Activated CD8-positive, alpha-beta memory T cell treated with anti-CD3 and anti-CD28 coated beads for 1 hour (primary cell): ENCODE measurements at regions not wholly inside any gene's neighbourhood (a gene's known extent, or its start where the extent isn't known, plus 50 kb on each side); places are given as distances from the start of the nearest gene placed in this dataset.
"Not testable (repeated sequence)": the region's sequence is repeated elsewhere in the genome, so short reads cannot be mapped to it uniquely, and the experiment has no call there.

Experiments
- DNase-seq, 2 donors: peaks; one replicate each; pipeline ENCODE4 v3.0.0-alpha.2; 2020; ENCODE audit warnings: low read depth in 1 of 2; ENCODE audit errors: extremely low read depth in 1 of 2

- no peak for DNase-seq
Observed at GRCh38 chr18:57954935-57955334, 89.1 kb upstream of the NEDD4L start.

GRCh38 chr18:57953883-57954282 is 90.1 kb upstream of the NEDD4L start:
- DNase-seq: no peak

GRCh38 chr18:57951999-57952774 is 91.8 kb upstream of the NEDD4L start:
- no peak for DNase-seq

GRCh38 chr18:57951117-57951796 is 92.8 kb upstream of the NEDD4L start:
- no peak for DNase-seq

GRCh38 chr18:57950542-57950941 is 93.5 kb upstream of the NEDD4L start:
- DNase-seq: no peak

GRCh38 chr18:57949335-57949734 is 94.7 kb upstream of the NEDD4L start:
- not testable (repeated sequence) for DNase-seq

- no peak for DNase-seq
Observed at GRCh38 chr18:57947117-57947516, 96.9 kb upstream of the NEDD4L start.

GRCh38 chr18:57943723-57944122 is 100.3 kb upstream of the NEDD4L start:
- DNase-seq: no peak

GRCh38 chr18:57942493-57942892 is 101.5 kb upstream of the NEDD4L start:
- DNase-seq: no peak

GRCh38 chr18:57941841-57942489 is 102.1 kb upstream of the NEDD4L start:
- DNase-seq: no peak

GRCh38 chr18:57940166-57940660 is 103.8 kb upstream of the NEDD4L start:
- no peak for DNase-seq

- DNase-seq: not testable (repeated sequence)
Observed at GRCh38 chr18:57934375-57934774, 109.7 kb upstream of the NEDD4L start.

GRCh38 chr18:57931038-57931437 is 113.0 kb upstream of the NEDD4L start:
- DNase-seq: no peak

- DNase-seq: no peak
Observed at GRCh38 chr18:57930476-57930875, 113.5 kb upstream of the NEDD4L start.

GRCh38 chr18:57929922-57930321 is 114.1 kb upstream of the NEDD4L start:
- DNase-seq: no peak

- no peak for DNase-seq
Observed at GRCh38 chr18:57928466-57928865, 115.6 kb upstream of the NEDD4L start.

GRCh38 chr18:57927511-57927910 is 116.5 kb upstream of the NEDD4L start:
- DNase-seq: no peak

- DNase-seq: no peak
Observed at GRCh38 chr18:57925706-57926105, 118.3 kb upstream of the NEDD4L start.

GRCh38 chr18:57923611-57924010 is 120.4 kb upstream of the NEDD4L start:
- DNase-seq: no peak

GRCh38 chr18:57922885-57923284 is 119.8 kb upstream of the ATP8B1 start:
- no peak for DNase-seq

- no peak for DNase-seq
Observed at GRCh38 chr18:57921708-57922107, 118.6 kb upstream of the ATP8B1 start.

GRCh38 chr18:57920036-57920435 is 116.9 kb upstream of the ATP8B1 start:
- no peak for DNase-seq
